ENCODE measurements at regions not wholly inside any gene's neighbourhood (a gene's known extent, or its start where the extent isn't known, plus 50 kb on each side); places are given as distances from the start of the nearest gene placed in this dataset.

- Histone ChIP-seq H2AFZ (ENCODE audit: low read depth, low read length) (no peak overlapping the region), H3K27me3 (ENCODE audit: control insufficient read depth in 2 of 2, insufficient read depth in 2 of 2, low read length in 2 of 2) (no peaks in the 10 kb centered on the region), H3K36me3 (ENCODE audit: control insufficient read depth in 2 of 2, extremely low read depth in 1 of 2, insufficient read depth in 2 of 2, low read length in 2 of 2) (no peaks in the 10 kb centered on the region), H3K9ac (replicated peaks; ENCODE audit: extremely low read depth, insufficient read depth, low read length) (no peak overlapping the region), H3K27ac (ENCODE audit: insufficient read depth, low read depth, low read length) (no peak overlapping the region), H3K4me2 (ENCODE audit: insufficient read depth, low read length) (no peak overlapping the region), H3K4me3 (replicated peaks in 1 of 3; ENCODE audit: insufficient read depth in 1 of 3, low read depth in 1 of 3, low read length in 3 of 3) (no peak overlapping the region), H3K79me2 (ENCODE audit: control insufficient read depth, insufficient read depth, low read length) (no peaks in the 10 kb centered on the region), H3K4me1 (ENCODE audit: control insufficient read depth, extremely low read depth, insufficient read depth, low read length) (no peaks in the 10 kb centered on the region), H3K9me3 (replicated peaks; ENCODE audit: control insufficient read depth, insufficient read depth, low read length) (no peaks in the 10 kb centered on the region), H3K9me1 (replicated peaks; ENCODE audit: control insufficient read depth, extremely low read depth, insufficient read depth, low read length) (no peaks in the 10 kb centered on the region), H4K20me1 (replicated peaks; ENCODE audit: control insufficient read depth, extremely low read depth, insufficient read depth, low read length) (no peaks in the 10 kb centered on the region)
- intact Hi-C loops (cut with micrococcal nuclease) = loop anchor here (1.0 to 10.0 kb wide), 7 partner anchors 198 to 818 kb away; no protein-coding TSS in a partner anchor
- dilution Hi-C loops (cut with MboI; ENCODE audit: extremely low pct_ligation_motif_present, low sequenced_read_pairs) = no loop called here
- peak; percentile 34 to 52 for TF ChIP-seq CTCF (IDR thresholded peaks at IDR 0.05; ENCODE audit: extremely low read depth in 1 of 2, insufficient read depth in 1 of 2, low read depth in 1 of 2, low read length in 2 of 2)
- TF ChIP-seq POLR2A (IDR thresholded peaks at IDR 0.05; ENCODE audit: low read depth, low read length) = no peak
- no peak for TF ChIP-seq GATA2 (IDR thresholded peaks at IDR 0.05; ENCODE audit: insufficient read depth, insufficient read length, low read depth, low read length)
- TF ChIP-seq EZH2 (IDR thresholded peaks at IDR 0.05; ENCODE audit: borderline replicate concordance, low read depth, low read length, severe bottlenecking) = no peak
- POLR2A ChIA-PET = no interaction called here
- peak; percentile 51 for DNase-seq (ENCODE audit: low read depth, low spot score)
- FAIRE-seq = peak; percentile 40
- CTCF ChIA-PET = interaction anchor here (2.3 to 5.0 kb wide), 2 partner anchors 201 to 550 kb away, joined by 16 to 50 read pairs; no protein-coding TSS in a partner anchor
- BruUV-seq (replicated peaks) = no TSS peak
Observed at GRCh38 chr4:18366892-18367291, 345.3 kb upstream of the LCORL start.

GRCh38 chr4:18366136-18366535, 344.6 kb upstream of the LCORL start:
- no peak overlapping the region for H2AFZ ChIP-seq (ENCODE audit: low read depth, low read length)
- FAIRE-seq = no peak
- no peak for TF ChIP-seq JUN (IDR thresholded peaks at IDR 0.05; ENCODE audit: borderline replicate concordance, insufficient read depth, insufficient read length, low read depth)
- no peak for TF ChIP-seq EZH2 (IDR thresholded peaks at IDR 0.05; ENCODE audit: borderline replicate concordance, low read depth, low read length, severe bottlenecking)
- no peak for TF ChIP-seq CTCF (IDR thresholded peaks at IDR 0.05; ENCODE audit: extremely low read depth in 1 of 2, insufficient read depth in 1 of 2, low read depth in 1 of 2, low read length in 2 of 2)
- no peak for TF ChIP-seq MAX (IDR thresholded peaks at IDR 0.05; ENCODE audit: insufficient read depth, insufficient read length)
- TF ChIP-seq FOS (IDR thresholded peaks at IDR 0.05; ENCODE audit: borderline replicate concordance, insufficient read depth, low read length) = no peak
- no peak for TF ChIP-seq POLR2AphosphoS5 (IDR thresholded peaks at IDR 0.05; ENCODE audit: insufficient read depth, low read depth, low read length)
- no peak for TF ChIP-seq MYC (IDR thresholded peaks at IDR 0.05; ENCODE audit: low read depth, low read length)
- TF ChIP-seq GATA2 (IDR thresholded peaks at IDR 0.05; ENCODE audit: insufficient read depth, insufficient read length, low read depth, low read length) = no peak
- no peak for TF ChIP-seq POLR2A (IDR thresholded peaks at IDR 0.05; ENCODE audit: low read depth, low read length)
- no peaks in the 10 kb centered on the region for H4K20me1 ChIP-seq (replicated peaks; ENCODE audit: control insufficient read depth, extremely low read depth, insufficient read depth, low read length)
- H3K9ac ChIP-seq (replicated peaks; ENCODE audit: extremely low read depth, insufficient read depth, low read length) = no peak overlapping the region
- ChIA-PET POLR2A (no interaction called here), CTCF (interaction anchor here (1.2 to 5.0 kb wide), 2 partner anchors 432 to 549 kb away, joined by 4 to 50 read pairs; no protein-coding TSS in a partner anchor)
- no peaks in the 10 kb centered on the region for H3K9me3 ChIP-seq (replicated peaks; ENCODE audit: control insufficient read depth, insufficient read depth, low read length)
- no peak overlapping the region for H3K27ac ChIP-seq (ENCODE audit: insufficient read depth, low read depth, low read length)
- no peak overlapping the region for H3K4me3 ChIP-seq (replicated peaks in 1 of 3; ENCODE audit: insufficient read depth in 1 of 3, low read depth in 1 of 3, low read length in 3 of 3)
- no TSS peak for BruUV-seq (replicated peaks)
- no peaks in the 10 kb centered on the region for H3K79me2 ChIP-seq (ENCODE audit: control insufficient read depth, insufficient read depth, low read length)
- H3K9me1 ChIP-seq (replicated peaks; ENCODE audit: control insufficient read depth, extremely low read depth, insufficient read depth, low read length) = no peaks in the 10 kb centered on the region
- no peak for DNase-seq (ENCODE audit: low read depth, low spot score)
- intact Hi-C loops (cut with micrococcal nuclease) = loop anchor here (2.0 to 10.0 kb wide), 3 partner anchors 199 to 289 kb away; no protein-coding TSS in a partner anchor
- no peaks in the 10 kb centered on the region for H3K27me3 ChIP-seq (ENCODE audit: control insufficient read depth in 2 of 2, insufficient read depth in 2 of 2, low read length in 2 of 2)
- dilution Hi-C loops (cut with MboI; ENCODE audit: extremely low pct_ligation_motif_present, low sequenced_read_pairs) = no loop called here
- no peak overlapping the region for H3K4me2 ChIP-seq (ENCODE audit: insufficient read depth, low read length)
- H3K36me3 ChIP-seq (ENCODE audit: control insufficient read depth in 2 of 2, extremely low read depth in 1 of 2, insufficient read depth in 2 of 2, low read length in 2 of 2) = no peaks in the 10 kb centered on the region
- H3K4me1 ChIP-seq (ENCODE audit: control insufficient read depth, extremely low read depth, insufficient read depth, low read length) = no peaks in the 10 kb centered on the region

Measured in endothelial cell of umbilical vein (primary cell).